HepG2 (cell line): ENCODE measurements at regions not wholly inside any gene's neighbourhood (a gene's known extent, or its start where the extent isn't known, plus 50 kb on each side); places are given as distances from the start of the nearest gene placed in this dataset.

ENCODE experiments used
- ATAC-seq: fragments of 200-7000 bp; cut with Tn5 transposase; 3 replicates; pipeline ENCODE4 v1.9.1; 2020; ENCODE audit warnings: mild to moderate bottlenecking, moderate library complexity
- BruUV-seq: library from RNA; stranded (reverse); fragments of 400-500 nt; replicated peaks from 2 replicates; lab custom pipeline; 2021; lab: Mats Ljungman, UMichigan
- CTCF ChIA-PET: fragments of 300-600 bp; formaldehyde crosslinking; extraction: SDS; loops from one replicate; lab custom pipeline; 2021; ENCODE audit warnings: low total read pairs, inconsistent platforms, low intra/inter-chr PET ratio; lab: Yijun Ruan, JAX
- POLR2A ChIA-PET: fragments of 350-600 bp; sonication (Branson Sonifier 250); formaldehyde crosslinking; loops from one replicate; lab custom pipeline; 2020; ENCODE audit warnings: antibody characterized with exemption, inconsistent platforms; lab: Yijun Ruan, JAX
- DNase-seq: peaks from one replicate; pipeline ENCODE4 v3.0.0-alpha.2; 2015; ENCODE audit warnings: low spot score
- FAIRE-seq: peaks from 3 replicates; lab custom pipeline; 2011; peaks lifted over from hg19 to GRCh38; lab: Jason Lieb, UNC
- H2AFZ ChIP-seq: one replicate; pipeline ENCODE4 v1.6.1; 2011; ENCODE audit warnings: low read length, inconsistent platforms
- H3K27ac ChIP-seq: fragments of 300-600 bp; 3 replicates; pipeline ENCODE4 v1.8.0; 2011; ENCODE audit warnings: mixed run types, mild to moderate bottlenecking, mixed read lengths, low read length, inconsistent platforms; ENCODE audit not compliant: insufficient read depth; ENCODE audit errors: extremely low read length
- H3K27me3 ChIP-seq, 2 experiments: fragments of 200-600 bp in 1 of 2; 2 replicates in 1 of 2; 3 replicates in 1 of 2; pipeline versions ENCODE4 v1.6.0 to v1.8.0; 2011; ENCODE audit warnings: low read length in 2 of 2, mild to moderate bottlenecking in 2 of 2, moderate library complexity in 2 of 2, inconsistent platforms in 1 of 2; ENCODE audit not compliant: insufficient read depth in 2 of 2, control insufficient read depth in 1 of 2
- H3K36me3 ChIP-seq, 2 experiments: fragments of 200-600 bp in 1 of 2; replicated peaks in 1 of 2; 2 replicates in 1 of 2; 3 replicates in 1 of 2; pipeline versions ENCODE4 v1.5.1 to v1.8.0; 2011; ENCODE audit warnings: low read length in 2 of 2, inconsistent platforms in 1 of 2; ENCODE audit not compliant: insufficient read depth in 2 of 2, control insufficient read depth in 1 of 2
- H3K4me1 ChIP-seq: 2 replicates; pipeline ENCODE4 v1.5.1; 2012; ENCODE audit warnings: low read length, inconsistent platforms; ENCODE audit not compliant: insufficient read depth
- H3K4me2 ChIP-seq: 2 replicates; pipeline ENCODE4 v1.6.0; 2011; ENCODE audit warnings: low read depth, low read length, inconsistent platforms
- H3K4me3 ChIP-seq, 3 experiments: fragments of 200-600 bp in 1 of 3; sonication (generic), shearing (Covaris generic) in 1 of 3; replicated peaks in 1 of 3; 2 replicates each; pipeline ENCODE4 v1.5.1; 2011 to 2016; ENCODE audit warnings: low read length in 3 of 3, inconsistent platforms in 2 of 3, low read depth in 2 of 3, mild to moderate bottlenecking in 2 of 3, control low read depth in 1 of 3, mixed read lengths in 1 of 3; ENCODE audit not compliant: insufficient read depth in 1 of 3
- H3K79me2 ChIP-seq: one replicate; pipeline ENCODE4 v1.6.1; 2011; ENCODE audit warnings: low read length, inconsistent platforms; ENCODE audit not compliant: insufficient read depth
- H3K9ac ChIP-seq: 2 replicates; pipeline ENCODE4 v1.6.0; 2011; ENCODE audit warnings: mild to moderate bottlenecking, low read depth, low read length, inconsistent platforms; ENCODE audit not compliant: insufficient read depth
- H3K9me3 ChIP-seq: 2 replicates; pipeline ENCODE4 v1.5.1; 2012; ENCODE audit warnings: mild to moderate bottlenecking, low read length
- H4K20me1 ChIP-seq: 2 replicates; pipeline ENCODE4 v1.6.0; 2011; ENCODE audit warnings: inconsistent platforms, mild to moderate bottlenecking, low read length, moderate library complexity; ENCODE audit not compliant: insufficient read depth
- ERF ChIP-seq: IDR thresholded peaks from 2 replicates; pipeline ENCODE4 v1.6.1; 2018; ENCODE audit warnings: missing biosample characterization, missing genetic modification reagents
- EZH2 ChIP-seq: conservative IDR thresholded peaks from 2 replicates; pipeline ENCODE4 v1.6.1; 2012; ENCODE audit warnings: mild to moderate bottlenecking, low read depth, low read length, moderate library complexity
- HOXA5 ChIP-seq: sonication (generic); formaldehyde crosslinking; IDR thresholded peaks from 2 replicates; pipeline ENCODE4 v1.4.0; 2020; ENCODE audit warnings: missing genetic modification reagents
- NCOA2 ChIP-seq: sonication (generic); formaldehyde crosslinking; IDR thresholded peaks from 2 replicates; pipeline ENCODE4 v1.8.0; 2022; ENCODE audit warnings: inconsistent platforms
- NCOA5 ChIP-seq: sonication (generic); formaldehyde crosslinking; IDR thresholded peaks from 2 replicates; pipeline ENCODE4 v1.4.0; 2020; ENCODE audit warnings: missing genetic modification reagents
- NRL ChIP-seq: sonication (generic); formaldehyde crosslinking; IDR thresholded peaks from 2 replicates; pipeline ENCODE4 v1.5.0; 2020; ENCODE audit warnings: missing genetic modification reagents, mild to moderate bottlenecking, moderate library complexity, borderline replicate concordance
- PPARG ChIP-seq: conservative IDR thresholded peaks from 2 replicates; pipeline ENCODE4 v1.6.1; 2016; ENCODE audit warnings: missing biosample characterization, missing genetic modification reagents
- PRMT3 ChIP-seq: sonication (generic); formaldehyde crosslinking; IDR thresholded peaks from 2 replicates; pipeline ENCODE4 v1.8.1; 2022; ENCODE audit warnings: low read depth, mild to moderate bottlenecking, moderate library complexity, missing genetic modification reagents, borderline replicate concordance
- RAD21 ChIP-seq: fragments of 450-650 bp; formaldehyde crosslinking; IDR thresholded peaks from 2 replicates; pipeline ENCODE4 v1.5.0; 2020; ENCODE audit warnings: mild to moderate bottlenecking
- XRCC5 ChIP-seq: fragments of 200-400 bp; formaldehyde crosslinking; optimal IDR thresholded peaks from 2 replicates; pipeline ENCODE3; 2017; ENCODE audit warnings: mild to moderate bottlenecking, low read length
- ZFP62 ChIP-seq: sonication (generic); formaldehyde crosslinking; IDR thresholded peaks from 2 replicates; pipeline ENCODE4 v1.4.0; 2020; ENCODE audit warnings: missing genetic modification reagents
- ZNF468 ChIP-seq: sonication (generic); formaldehyde crosslinking; IDR thresholded peaks from 2 replicates; pipeline ENCODE4 v1.8.0; 2022; ENCODE audit warnings: mild to moderate bottlenecking, moderate library complexity, missing genetic modification reagents
- ZNF501 ChIP-seq: sonication (generic); formaldehyde crosslinking; IDR thresholded peaks from 2 replicates; pipeline ENCODE4 v1.5.1; 2020; ENCODE audit warnings: mild to moderate bottlenecking, moderate library complexity, missing genetic modification reagents
- ZNF546 ChIP-seq: sonication (generic); formaldehyde crosslinking; conservative IDR thresholded peaks from 2 replicates; pipeline ENCODE4 v1.8.1; 2023; ENCODE audit warnings: mild to moderate bottlenecking, missing genetic modification reagents
- ZNF75D ChIP-seq: sonication (generic); formaldehyde crosslinking; IDR thresholded peaks from 2 replicates; pipeline ENCODE4 v1.8.1; 2023; ENCODE audit warnings: missing genetic modification reagents, mild to moderate bottlenecking, borderline replicate concordance
- ZSCAN12 ChIP-seq: sonication (generic); formaldehyde crosslinking; IDR thresholded peaks from 2 replicates; pipeline ENCODE4 v1.9.0; 2021; ENCODE audit warnings: mild to moderate bottlenecking, missing genetic modification reagents
- WGBS: methylation state at CpG from one replicate; pipeline ENCODE4 v1.1.6; 2017; ENCODE audit warnings: low lambda C conversion rate; 5-methylcytosine and 5-hydroxymethylcytosine counted together
- in situ Hi-C: cut with HindIII; loops from 2 replicates; pipeline ENCODE4 v1.10.0; 2017; ENCODE audit warnings: low pct_unique_long_range_greater_than_20kb; ENCODE audit not compliant: extremely low pct_ligation_motif_present
- intact Hi-C: fragments of 100-400 bp; cut with micrococcal nuclease; formaldehyde crosslinking; loops from one replicate; pipeline ENCODE4 v1.10.0; 2022; ENCODE audit not compliant: unreplicated experiment
- TF ChIP-seq, protein P1 (sequence below): sonication (generic); formaldehyde crosslinking; IDR thresholded peaks from 2 replicates; pipeline ENCODE4 v1.8.0; 2022; ENCODE audit warnings: mild to moderate bottlenecking, missing genetic modification reagents, borderline replicate concordance
- TF ChIP-seq, protein P2 (sequence below): sonication (generic); formaldehyde crosslinking; IDR thresholded peaks from 2 replicates; pipeline ENCODE4 v1.9.0; 2021; ENCODE audit warnings: missing genetic modification reagents, borderline replicate concordance

DNA sequence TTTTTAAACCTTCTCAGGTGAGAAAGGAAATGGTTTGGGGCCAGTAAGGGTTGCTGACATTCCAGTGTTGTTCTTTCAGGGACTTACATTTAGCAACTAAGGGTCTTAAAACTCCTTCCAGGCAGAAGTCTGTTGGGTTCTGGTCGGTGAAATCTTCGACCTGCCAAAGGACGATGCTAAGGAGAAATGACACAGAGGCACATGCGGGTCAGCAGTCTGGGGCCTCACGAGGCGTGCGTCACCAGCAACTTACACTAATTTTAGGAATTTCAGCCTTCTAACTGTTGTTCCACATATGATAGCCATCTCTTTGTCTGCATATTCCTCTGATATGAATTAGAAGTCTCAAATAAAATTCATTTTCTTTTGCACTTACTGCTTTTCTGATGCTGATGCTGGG is 64.1 kb upstream of the TMEM108 start:
- no TSS peak for BruUV-seq
- CTCF ChIA-PET: no interaction called here
- FAIRE-seq (no peak), DNase-seq (no peak), ATAC-seq (no peak)
- Histone ChIP-seq H3K79me2 (no peaks in the 10 kb centered on the region), H3K9me3 (no peaks in the 10 kb centered on the region), H3K9ac (no peak overlapping the region), H3K27me3 (no peaks in the 10 kb centered on the region), H3K4me1 (no peaks in the 10 kb centered on the region), H4K20me1 (no peaks in the 10 kb centered on the region), H3K4me2 (no peak overlapping the region), H3K27ac (no peak overlapping the region), H3K4me3 (no peak overlapping the region), H3K36me3 (no peaks in the 10 kb centered on the region), H2AFZ (no peak overlapping the region)
- in situ Hi-C loops: no loop called here
- intact Hi-C loops: no loop called here
- WGBS: 9% methylated on average over 5 of the region's 7 CpGs
- TF ChIP-seq NRL (CRISPR knock-in tag): no peak
- TF ChIP-seq ZNF546 (CRISPR knock-in tag): no peak
- no peak for TF ChIP-seq ZNF75D (CRISPR knock-in tag)
- no peak for TF ChIP-seq HOXA5
- no peak for TF ChIP-seq XRCC5
- no peak for TF ChIP-seq NCOA5 (CRISPR knock-in tag)
- no peak for TF ChIP-seq ZSCAN12 (CRISPR knock-in tag)
- TF ChIP-seq, protein P1, sequence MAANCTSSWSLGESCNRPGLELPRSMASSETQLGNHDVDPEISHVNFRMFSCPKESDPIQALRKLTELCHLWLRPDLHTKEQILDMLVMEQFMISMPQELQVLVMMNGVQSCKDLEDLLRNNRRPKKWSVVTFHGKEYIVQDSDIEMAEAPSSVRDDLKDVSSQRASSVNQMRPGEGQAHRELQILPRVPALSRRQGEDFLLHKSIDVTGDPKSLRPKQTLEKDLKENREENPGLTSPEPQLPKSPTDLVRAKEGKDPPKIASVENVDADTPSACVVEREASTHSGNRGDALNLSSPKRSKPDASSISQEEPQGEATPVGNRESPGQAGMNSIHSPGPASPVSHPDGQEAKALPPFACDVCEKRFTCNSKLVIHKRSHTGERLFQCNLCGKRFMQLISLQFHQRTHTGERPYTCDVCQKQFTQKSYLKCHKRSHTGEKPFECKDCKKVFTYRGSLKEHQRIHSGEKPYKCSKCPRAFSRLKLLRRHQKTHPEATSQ (CRISPR knock-in tag): no peak
- TF ChIP-seq NCOA2: no peak
- no peak for TF ChIP-seq PPARG
- TF ChIP-seq PRMT3 (CRISPR knock-in tag): no peak
- TF ChIP-seq RAD21 (CRISPR knock-in tag): no peak
- TF ChIP-seq, protein P2, sequence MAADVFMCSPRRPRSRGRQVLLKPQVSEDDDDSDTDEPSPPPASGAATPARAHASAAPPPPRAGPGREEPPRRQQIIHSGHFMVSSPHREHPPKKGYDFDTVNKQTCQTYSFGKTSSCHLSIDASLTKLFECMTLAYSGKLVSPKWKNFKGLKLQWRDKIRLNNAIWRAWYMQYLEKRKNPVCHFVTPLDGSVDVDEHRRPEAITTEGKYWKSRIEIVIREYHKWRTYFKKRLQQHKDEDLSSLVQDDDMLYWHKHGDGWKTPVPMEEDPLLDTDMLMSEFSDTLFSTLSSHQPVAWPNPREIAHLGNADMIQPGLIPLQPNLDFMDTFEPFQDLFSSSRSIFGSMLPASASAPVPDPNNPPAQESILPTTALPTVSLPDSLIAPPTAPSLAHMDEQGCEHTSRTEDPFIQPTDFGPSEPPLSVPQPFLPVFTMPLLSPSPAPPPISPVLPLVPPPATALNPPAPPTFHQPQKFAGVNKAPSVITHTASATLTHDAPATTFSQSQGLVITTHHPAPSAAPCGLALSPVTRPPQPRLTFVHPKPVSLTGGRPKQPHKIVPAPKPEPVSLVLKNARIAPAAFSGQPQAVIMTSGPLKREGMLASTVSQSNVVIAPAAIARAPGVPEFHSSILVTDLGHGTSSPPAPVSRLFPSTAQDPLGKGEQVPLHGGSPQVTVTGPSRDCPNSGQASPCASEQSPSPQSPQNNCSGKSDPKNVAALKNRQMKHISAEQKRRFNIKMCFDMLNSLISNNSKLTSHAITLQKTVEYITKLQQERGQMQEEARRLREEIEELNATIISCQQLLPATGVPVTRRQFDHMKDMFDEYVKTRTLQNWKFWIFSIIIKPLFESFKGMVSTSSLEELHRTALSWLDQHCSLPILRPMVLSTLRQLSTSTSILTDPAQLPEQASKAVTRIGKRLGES (CRISPR knock-in tag): no peak
- TF ChIP-seq ZNF501 (CRISPR knock-in tag): no peak
- no peak for TF ChIP-seq ERF (CRISPR knock-in tag)
- no peak for TF ChIP-seq EZH2
- TF ChIP-seq ZNF468 (CRISPR knock-in tag): no peak
- TF ChIP-seq ZFP62 (CRISPR knock-in tag): no peak
- POLR2A ChIA-PET: no interaction called here
